GM19351 (cell line): ENCODE measurements at regions not wholly inside any gene's neighbourhood (a gene's known extent, or its start where the extent isn't known, plus 50 kb on each side); places are given as distances from the start of the nearest gene placed in this dataset.

Source experiments
- ATAC-seq: cut with Tn5 transposase; IDR thresholded peaks from one replicate; pipeline ENCODE4 v1.9.1; 2021; ENCODE audit warnings: mild to moderate bottlenecking, moderate library complexity; ENCODE audit not compliant: unreplicated experiment

DNA sequence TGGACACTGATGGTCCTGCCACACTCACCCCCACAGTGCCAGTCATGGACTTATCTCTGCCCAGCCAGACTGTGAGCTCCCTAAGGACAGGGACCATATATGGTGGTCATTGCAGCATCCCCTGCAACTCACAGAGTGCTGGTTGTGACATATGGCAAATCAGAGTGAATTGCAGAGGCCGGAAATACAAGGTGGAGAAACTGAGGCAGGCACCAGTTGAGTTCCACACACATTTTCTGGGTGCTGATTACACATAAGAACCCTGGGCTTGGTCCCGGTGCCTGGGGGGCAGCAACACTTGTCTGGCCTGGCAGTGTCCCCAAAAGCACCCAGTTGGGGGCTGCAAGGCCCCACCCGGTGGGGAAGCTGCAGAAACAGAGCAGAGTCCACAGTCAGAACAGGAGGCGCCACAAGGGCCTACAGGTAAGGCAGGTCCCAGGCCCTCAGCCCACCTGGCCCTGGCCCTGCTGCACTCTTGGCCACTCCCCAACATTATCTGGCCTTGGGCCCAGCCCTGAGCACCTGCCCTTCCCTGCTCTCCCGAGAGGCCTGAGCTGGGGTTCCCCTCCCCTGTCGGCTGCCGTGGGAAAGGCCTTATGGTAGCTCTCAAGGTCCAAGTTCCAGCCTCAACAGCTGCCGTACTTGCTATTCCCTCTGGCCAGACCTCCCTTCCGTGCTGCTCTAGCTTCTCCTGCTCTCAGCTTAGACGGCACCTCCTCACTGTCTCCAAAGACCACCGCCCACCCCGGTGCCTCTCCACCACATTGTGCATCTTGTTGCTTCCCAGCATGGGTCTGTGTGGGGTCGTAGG is 140.8 kb upstream of the PTPN1 start:
- ATAC-seq: no peak

DNA sequence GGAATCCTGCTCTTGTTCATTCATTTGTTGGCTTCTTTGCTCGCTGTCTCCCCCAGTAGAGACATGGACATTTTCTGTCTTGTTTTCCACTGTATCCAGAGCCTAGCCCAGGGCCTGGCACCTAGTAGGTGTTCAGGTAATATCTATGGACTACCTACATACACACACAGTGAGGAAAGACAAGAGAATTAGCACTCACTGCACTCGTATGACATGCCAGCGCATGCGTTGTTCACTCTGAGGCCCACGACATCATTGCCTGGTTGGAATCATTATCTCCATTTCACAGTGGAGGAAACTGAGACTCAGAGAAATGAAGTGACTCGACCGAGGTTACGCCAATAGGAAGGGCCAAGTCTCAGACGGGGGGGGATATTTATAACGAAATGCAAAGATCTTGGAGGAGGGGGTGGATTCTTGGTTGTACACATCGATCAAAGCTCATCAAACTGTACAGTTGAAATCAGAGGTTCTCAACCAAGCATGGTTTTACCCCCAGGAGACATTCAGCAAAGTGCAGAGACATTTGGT is 140.1 kb upstream of the PTPN1 start:
- ATAC-seq: no peak

DNA sequence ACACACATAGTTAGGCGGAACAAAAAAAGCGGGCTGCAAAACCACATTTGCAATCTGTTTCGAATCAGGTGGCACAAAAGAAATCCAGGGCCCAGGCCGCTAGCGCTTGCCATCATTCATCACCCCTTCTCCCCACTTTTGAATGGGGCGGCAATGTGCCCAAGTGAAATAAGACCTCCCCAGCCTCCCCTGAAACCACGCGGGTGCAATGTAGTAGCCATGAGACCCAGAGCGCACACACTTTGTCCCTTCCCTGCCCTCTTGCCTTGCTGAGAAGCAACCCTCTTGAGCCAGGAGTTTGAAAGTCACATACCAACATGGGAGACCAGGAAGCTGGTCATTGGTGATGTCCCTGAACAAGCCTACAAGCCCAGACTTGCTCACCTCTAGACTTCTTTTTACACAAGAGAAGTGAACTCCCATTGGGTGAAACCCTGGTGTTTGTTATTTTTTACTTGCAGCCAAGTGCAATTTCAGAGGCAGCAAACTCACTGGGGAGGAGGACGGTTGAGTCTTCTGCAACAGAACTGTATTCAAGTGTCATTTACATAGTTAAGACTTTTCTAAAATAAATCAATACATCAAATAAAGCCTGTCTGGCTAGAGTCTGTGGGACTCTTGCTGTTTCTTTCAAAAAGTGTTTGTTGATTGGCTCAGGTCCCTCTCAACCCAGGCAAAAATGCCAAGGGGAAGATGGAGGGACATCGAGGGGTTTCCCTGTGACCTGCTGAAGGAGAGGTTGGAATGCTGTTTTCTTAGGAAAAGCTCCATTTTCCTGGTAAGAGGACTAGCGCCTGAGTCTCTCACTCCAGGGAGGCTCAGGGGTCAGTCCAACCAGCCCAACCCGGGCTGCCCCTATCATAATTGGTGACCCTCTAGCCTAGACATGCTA is 138.1 kb upstream of the PTPN1 start:
- ATAC-seq: no peak

DNA sequence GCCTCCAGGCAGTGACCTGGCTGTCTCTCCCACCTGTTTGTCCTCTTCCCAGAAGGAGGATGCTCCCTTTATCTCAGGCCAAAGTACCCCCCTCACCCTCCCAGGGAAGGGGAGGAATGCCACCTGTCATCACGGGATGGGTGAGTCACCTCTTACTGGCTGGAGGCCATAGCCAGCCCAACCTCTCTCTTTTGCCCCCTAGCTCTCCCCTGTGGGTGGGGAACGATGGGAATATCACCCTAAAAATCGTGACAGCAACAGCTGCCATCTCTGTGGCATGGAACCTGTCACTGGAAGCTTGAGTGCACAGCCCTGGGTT is 137.5 kb upstream of the PTPN1 start:
- no peak for ATAC-seq

DNA sequence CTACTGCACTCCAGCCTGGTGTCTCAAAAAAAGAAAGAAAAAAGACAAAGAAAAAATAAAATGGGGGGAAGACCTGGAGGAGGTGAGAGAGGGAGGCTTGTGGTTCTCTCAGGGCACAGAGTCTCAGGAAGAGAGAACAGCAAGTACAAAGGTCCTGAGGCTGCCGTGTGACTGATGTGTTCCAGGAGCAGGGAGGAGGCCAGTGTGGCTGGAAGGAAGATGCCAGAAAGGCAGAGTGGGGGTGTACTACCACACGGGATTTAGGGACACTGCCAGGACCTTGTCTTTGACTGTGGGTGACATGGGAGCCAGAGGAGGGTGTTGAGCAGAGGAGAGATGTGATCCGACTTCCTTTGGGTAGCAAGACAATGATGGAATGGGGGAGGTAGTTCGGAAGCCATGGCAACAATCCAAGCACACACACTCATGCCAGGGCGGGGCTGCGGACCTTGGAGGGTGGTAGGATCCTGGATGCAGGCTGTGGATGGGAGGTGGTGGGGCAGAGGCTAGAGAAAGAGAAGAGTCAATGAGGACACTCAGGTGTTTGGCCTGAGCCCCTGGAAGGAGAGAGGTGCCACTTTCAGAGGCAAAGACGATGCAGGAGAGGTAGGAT is 136.4 kb upstream of the PTPN1 start:
- no peak for ATAC-seq

DNA sequence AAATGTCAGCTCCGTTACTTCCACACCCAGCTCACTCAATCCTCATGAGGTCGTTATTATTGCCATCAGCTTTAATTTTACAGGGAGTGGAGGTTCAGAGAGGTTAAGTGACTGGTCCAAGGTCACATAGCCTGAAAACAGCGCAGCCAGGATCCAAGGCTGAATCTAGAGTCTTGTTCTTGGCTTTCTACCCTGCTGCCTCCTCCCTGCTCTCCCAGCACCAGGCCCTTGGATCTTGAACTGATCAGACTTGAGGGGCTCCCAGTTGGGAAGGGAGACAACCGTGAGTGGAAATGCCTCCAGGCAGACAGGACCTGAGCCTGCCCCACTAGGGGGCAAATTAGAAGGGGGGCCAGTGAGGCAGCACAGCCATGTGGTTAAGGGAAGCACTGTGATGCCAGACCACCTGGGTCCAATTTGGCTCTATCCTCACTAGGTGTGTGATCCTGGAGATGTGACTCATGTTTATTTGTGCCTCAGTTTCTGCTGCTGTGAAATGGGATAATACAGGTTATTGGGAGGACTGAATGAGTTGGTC is 135.6 kb upstream of the PTPN1 start:
- ATAC-seq: no peak

DNA sequence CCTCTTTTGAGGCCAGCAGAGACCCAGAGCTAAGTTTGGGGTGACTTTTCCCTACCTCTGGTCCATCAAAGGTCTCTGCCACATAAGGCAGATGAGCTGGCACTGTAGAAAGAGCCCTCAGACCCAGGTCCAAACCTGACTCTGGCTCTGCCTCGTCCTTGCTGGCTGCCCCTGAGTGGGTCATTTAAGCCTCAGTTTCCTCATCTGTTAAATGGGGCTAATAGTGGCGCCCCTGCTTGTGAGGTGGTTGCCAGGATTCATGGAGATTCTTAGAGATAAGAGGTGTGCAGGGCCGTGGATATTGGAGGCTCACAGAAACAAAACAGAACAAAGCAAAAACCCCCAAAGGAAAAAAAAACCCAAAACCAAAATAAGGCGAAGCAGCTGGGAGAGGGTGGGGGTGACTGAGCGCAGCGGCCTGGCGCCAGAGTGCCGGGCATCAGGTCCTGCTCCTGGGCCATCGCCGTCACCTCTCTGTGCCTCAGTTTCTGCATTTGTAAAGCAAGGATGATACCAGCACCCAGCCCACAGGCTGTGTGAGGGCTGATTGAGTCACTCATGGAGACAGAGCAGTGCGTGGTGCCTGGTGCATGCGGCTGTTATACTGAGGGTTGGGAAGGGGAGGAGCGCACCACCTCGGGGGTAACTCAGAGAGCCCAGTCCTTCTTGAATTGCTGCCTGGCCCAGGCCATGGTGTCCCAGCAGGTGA is 133.8 kb upstream of the PTPN1 start:
- no peak for ATAC-seq

DNA sequence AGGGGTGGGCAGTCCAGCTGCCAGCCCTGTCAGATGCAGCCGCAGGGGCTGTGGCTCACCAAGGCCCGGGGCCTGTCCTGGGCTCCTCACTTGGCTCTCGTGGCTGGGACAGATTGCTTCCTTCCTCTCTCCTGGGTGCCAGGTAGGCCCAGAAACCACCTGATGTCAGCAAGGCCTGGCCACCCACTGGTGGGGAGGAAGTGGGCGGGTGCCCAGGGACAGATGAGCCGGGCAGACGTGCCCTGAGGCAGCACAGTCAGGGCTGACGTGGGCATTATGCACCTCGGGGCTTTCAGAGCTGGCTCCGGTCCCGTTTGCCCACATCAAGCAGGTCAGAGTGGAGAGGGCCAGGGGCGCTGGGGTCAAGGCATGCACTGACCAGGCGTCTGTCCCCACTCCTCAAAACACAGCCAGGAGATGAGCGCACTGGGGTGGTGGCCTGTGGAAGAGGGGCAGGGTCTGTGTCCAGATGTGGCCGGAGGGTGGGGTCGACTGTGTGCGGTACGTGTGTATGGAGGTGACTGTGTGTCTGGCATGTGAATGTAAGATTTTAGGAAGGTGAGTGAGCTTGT is 133.2 kb upstream of the PTPN1 start:
- ATAC-seq: no peak

DNA sequence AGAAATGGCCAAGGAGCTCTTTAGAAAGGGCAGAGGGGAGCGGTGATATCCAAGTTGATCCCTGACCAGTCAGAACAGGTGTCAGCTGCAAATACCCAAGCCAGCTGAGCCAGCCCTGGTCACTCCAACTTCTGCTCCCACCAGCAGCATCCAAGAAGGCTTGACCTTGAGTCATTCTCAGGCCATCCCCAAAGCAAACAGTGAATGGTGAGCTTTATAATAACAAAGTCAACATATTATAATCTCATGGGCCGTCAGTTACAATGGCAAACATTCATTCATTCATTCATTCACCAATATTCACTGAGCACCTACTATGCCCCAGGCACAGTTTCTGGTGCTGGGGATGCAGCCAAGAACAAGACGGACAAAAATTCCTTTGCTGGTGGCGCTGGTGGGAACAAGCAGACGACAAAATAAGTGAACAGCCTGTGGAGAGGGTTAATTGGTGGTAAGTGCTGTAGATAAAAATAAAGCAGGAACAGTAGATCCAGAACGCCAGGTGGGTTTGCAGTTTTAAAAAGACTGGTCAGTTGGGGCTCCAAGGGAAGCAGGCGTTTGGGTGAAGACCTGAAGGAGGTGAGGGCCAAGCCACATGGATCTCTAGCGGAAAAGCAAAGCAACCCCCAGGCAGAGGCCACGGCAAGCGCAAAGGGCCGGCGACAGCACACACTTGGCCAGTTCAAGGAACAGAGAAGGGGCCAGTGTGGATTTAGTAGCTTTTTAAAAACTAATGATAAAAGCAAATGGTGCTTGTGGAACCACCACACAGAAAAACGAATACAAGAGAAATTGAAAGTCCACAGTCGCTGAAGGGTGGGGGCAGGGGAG is 131.8 kb upstream of the PTPN1 start:
- no peak for ATAC-seq

- no peak for ATAC-seq
Measured at GRCh38 chr20:50379049-50379990, 130.9 kb upstream of the PTPN1 start.

DNA sequence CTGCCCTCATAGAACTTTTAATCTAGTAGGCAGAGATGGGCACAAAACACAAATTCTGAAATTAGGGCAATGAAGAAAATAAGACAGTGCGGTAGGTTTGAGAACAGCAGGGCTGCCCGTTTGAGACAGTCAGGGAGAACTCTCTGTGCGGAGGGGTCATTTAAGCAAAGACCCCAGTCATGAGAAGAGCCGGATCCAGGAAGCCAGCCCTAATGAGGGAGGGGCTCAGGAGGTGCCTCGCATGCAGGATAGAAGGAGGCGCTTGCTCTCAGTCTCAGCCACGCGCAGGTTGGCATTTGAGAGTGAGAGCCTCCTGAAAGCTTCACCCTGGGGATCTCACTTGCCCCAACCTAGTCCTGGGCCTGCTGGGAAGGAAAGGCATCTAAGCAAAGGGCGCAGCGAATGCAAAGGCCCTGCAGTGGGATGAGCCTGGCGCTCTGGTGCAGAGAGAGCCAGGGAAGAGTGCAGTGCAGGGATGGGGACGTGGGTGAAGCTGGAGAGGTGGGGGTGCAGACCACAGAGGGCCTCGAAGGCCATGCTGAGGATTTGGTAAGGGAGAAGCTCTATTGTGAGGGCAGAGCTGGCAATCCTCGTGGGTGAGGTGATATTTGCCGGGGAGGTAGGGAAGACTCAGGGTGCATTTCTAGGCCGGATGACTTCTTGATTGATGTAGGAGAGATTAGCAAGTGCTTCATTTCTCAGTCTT is 130.0 kb upstream of the PTPN1 start:
- no peak for ATAC-seq

- no peak for ATAC-seq
Measured at GRCh38 chr20:50380697-50381040, 129.5 kb upstream of the PTPN1 start.

DNA sequence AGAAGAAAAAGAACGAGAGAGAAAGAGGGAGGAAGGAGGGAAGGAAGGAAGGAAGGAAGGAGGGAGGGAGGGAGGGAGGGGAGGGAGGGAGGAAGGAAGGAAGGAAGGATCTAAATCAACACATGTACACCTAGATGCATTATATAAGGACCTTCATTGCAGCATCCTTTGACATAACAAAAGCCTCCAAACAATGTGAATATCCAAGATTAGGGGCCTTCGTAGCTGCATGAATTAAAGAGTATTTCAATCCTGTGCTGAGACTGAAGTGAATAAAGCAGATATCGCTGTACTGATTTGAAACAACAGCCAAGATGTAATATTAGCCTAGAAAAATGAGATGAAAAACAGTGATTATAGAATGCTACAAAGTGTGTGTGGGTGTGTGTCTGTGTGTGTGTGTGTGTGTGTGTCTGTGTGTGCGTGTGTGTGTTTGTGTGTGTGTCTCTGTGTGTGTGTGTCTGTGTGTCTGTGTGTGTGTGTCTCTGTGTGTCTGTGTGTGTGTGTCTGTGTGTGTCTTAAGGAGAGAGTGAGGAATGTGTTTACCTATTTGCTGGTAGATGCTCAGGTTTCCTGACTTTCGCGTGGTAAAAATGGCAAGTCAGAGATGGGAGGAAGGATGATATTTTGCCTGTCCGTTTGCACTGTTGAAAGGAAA is 129.0 kb upstream of the PTPN1 start:
- no peak for ATAC-seq

DNA sequence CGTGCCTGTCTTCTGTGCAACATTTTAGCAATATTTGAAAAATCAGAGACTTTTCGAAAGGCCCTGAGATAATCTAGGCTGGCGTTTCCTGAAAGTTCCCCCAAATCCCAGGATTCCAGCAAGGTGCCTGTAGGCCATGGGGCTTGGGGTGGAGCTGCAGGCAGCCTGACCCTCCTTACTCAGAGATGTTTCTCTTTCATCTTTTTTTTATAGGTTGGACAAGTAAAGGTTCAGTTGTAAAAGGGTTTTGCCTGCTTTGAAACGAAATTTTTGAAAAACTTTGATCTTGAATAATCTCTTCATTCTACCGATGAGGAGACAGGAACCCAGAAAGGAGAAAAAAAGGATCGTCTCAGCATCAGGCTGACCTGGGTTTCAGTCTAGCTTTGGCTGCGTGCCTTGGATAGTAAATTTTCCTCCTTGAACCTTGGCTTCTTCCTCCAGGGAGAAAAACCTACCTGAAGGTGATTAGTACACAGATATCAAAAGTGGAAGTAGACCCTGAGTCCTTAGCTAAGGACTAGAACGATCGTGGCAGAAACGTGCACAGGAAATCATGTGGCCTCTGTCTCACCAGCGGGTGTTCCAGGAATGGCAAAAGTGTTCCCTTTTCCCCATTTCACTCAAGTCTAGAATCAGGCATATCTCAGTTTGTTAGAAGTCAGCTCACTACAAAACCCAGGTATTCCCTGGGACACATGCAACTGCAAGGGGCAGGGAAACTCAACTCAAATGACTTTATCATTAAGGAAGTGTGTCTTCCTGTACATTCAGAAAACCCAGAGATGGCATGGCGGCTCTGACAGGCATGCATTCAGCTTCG is 128.2 kb upstream of the PTPN1 start:
- no peak for ATAC-seq

GRCh38 chr20:50385733-50386640 is 124.2 kb upstream of the PTPN1 start:
- no peak for ATAC-seq

DNA sequence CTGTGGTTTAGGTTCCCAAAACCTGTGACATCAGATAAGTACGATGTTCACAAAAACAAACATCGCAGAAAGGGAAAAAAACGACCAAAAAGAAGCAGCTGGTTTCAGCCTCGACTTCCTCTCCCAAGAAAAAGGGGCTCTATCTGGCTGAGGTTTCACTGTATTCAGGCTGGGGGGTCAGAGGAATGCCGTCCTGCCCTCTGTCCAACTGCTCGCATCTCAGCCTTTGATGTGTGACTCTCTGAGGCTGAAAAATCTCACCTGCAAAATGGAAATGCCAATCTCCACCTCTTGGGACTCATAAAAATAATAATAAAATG is 123.6 kb upstream of the PTPN1 start:
- ATAC-seq: no peak
